DOHH2 (cell line): ENCODE measurements at regions not wholly inside any gene's neighbourhood (a gene's known extent, or its start where the extent isn't known, plus 50 kb on each side); places are given as distances from the start of the nearest gene placed in this dataset.

ENCODE experiments used
- H3F3A ChIP-seq: fragments of 200-600 bp; sonication (generic), shearing (Covaris generic); 2 replicates; pipeline ENCODE4 v1.6.0; 2016; ENCODE audit warnings: antibody characterized with exemption, mild to moderate bottlenecking; ENCODE audit not compliant: control insufficient read depth, insufficient read depth
- H3K27ac ChIP-seq: fragments of 200-600 bp; sonication (generic); 2 replicates; pipeline ENCODE4 v1.5.1; 2014; ENCODE audit warnings: low read depth, mild to moderate bottlenecking, low read length, moderate library complexity
- H3K27me3 ChIP-seq: fragments of 200-600 bp; sonication (generic); 2 replicates; pipeline ENCODE4 v1.6.1; 2014; ENCODE audit warnings: mild to moderate bottlenecking, low read length, mixed read lengths; ENCODE audit not compliant: control insufficient read depth
- H3K36me3 ChIP-seq: fragments of 200-600 bp; sonication (generic); 2 replicates; pipeline ENCODE4 v1.6.1; 2014; ENCODE audit warnings: mild to moderate bottlenecking, low read length, moderate library complexity, mixed read lengths; ENCODE audit not compliant: control insufficient read depth
- H3K4me1 ChIP-seq: fragments of 200-600 bp; sonication (generic); 2 replicates; pipeline ENCODE4 v1.6.1; 2014; ENCODE audit warnings: mild to moderate bottlenecking, low read length, mixed read lengths; ENCODE audit not compliant: control insufficient read depth
- H3K4me2 ChIP-seq: fragments of 200-600 bp; sonication (generic); 2 replicates; pipeline ENCODE4 v1.6.0; 2014; ENCODE audit warnings: mild to moderate bottlenecking, low read length, moderate library complexity
- H3K4me3 ChIP-seq: fragments of 200-600 bp; sonication (generic); 2 replicates; pipeline ENCODE4 v1.5.1; 2014; ENCODE audit warnings: mild to moderate bottlenecking, low read length, mixed read lengths
- H3K79me2 ChIP-seq: fragments of 200-600 bp; sonication (generic); 2 replicates; pipeline ENCODE4 v1.6.1; 2014; ENCODE audit warnings: mild to moderate bottlenecking, low read length, mixed read lengths; ENCODE audit not compliant: control insufficient read depth
- H3K9me2 ChIP-seq: fragments of 200-600 bp; sonication (generic); replicated peaks from 2 replicates; pipeline ENCODE4 v1.6.1; 2014; ENCODE audit warnings: mild to moderate bottlenecking, low read length, mixed read lengths; ENCODE audit not compliant: control insufficient read depth
- H3K9me3 ChIP-seq: fragments of 200-600 bp; sonication (generic); 2 replicates; pipeline ENCODE4 v1.6.1; 2014; ENCODE audit warnings: antibody characterized with exemption, low read length, mixed read lengths; ENCODE audit not compliant: control insufficient read depth, insufficient read depth
- H4K20me1 ChIP-seq: fragments of 200-600 bp; sonication (generic); 2 replicates; pipeline ENCODE4 v1.6.0; 2014; ENCODE audit warnings: low read depth, mild to moderate bottlenecking, antibody characterized with exemption, low read length, moderate library complexity; ENCODE audit not compliant: control insufficient read depth, insufficient read depth
- EZH2phosphoT487 ChIP-seq: fragments of 200-600 bp; sonication (generic); IDR thresholded peaks from 2 replicates; pipeline ENCODE4 v1.6.1; 2017; ENCODE audit warnings: borderline replicate concordance, mild to moderate bottlenecking, antibody characterized with exemption, low read length, moderate library complexity, mixed read lengths
- TF ChIP-seq, protein P1 (sequence below): fragments of 200-600 bp; sonication (generic); IDR thresholded peaks from one replicate; pipeline ENCODE4 v1.5.1; 2014; ENCODE audit warnings: antibody characterized with exemption, mild to moderate bottlenecking, low read depth, low read length; ENCODE audit not compliant: poor library complexity, severe bottlenecking

DNA sequence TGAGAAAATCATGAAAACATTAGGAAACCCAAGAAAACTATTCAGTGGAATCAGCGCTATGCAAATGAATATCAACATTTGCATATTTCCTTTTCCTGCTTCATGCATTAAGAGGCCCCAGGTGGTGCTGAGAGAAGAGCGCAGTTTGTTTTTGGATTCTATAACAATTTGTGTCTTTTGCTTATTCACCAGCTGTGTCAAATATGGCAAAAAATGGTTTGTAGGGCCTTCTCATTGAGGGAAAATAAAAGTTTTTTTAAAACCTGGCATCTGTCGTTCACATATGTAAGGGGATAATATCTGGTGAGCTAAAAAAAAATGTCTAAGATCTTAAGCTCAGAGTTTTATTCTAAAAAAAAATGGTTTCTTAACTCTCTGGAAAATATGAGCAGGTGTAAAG is 122.5 kb upstream of the ROBO2 start:
- H3K4me1 ChIP-seq: no peaks in the 10 kb centered on the region
- no peaks in the 10 kb centered on the region for H3K79me2 ChIP-seq
- H3K27me3 ChIP-seq: no peaks in the 10 kb centered on the region
- H3K4me2 ChIP-seq: no peak overlapping the region
- H3K9me3 ChIP-seq: no peaks in the 10 kb centered on the region
- TF ChIP-seq, protein P1, sequence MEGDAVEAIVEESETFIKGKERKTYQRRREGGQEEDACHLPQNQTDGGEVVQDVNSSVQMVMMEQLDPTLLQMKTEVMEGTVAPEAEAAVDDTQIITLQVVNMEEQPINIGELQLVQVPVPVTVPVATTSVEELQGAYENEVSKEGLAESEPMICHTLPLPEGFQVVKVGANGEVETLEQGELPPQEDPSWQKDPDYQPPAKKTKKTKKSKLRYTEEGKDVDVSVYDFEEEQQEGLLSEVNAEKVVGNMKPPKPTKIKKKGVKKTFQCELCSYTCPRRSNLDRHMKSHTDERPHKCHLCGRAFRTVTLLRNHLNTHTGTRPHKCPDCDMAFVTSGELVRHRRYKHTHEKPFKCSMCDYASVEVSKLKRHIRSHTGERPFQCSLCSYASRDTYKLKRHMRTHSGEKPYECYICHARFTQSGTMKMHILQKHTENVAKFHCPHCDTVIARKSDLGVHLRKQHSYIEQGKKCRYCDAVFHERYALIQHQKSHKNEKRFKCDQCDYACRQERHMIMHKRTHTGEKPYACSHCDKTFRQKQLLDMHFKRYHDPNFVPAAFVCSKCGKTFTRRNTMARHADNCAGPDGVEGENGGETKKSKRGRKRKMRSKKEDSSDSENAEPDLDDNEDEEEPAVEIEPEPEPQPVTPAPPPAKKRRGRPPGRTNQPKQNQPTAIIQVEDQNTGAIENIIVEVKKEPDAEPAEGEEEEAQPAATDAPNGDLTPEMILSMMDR: no peak
- TF ChIP-seq EZH2phosphoT487: no peak
- no peak overlapping the region for H3K4me3 ChIP-seq
- H3F3A ChIP-seq: no peaks in the 10 kb centered on the region
- no peaks in the 10 kb centered on the region for H3K36me3 ChIP-seq
- no peaks in the 10 kb centered on the region for H3K9me2 ChIP-seq
- H3K27ac ChIP-seq: no peak overlapping the region
- H4K20me1 ChIP-seq: no peaks in the 10 kb centered on the region

DNA sequence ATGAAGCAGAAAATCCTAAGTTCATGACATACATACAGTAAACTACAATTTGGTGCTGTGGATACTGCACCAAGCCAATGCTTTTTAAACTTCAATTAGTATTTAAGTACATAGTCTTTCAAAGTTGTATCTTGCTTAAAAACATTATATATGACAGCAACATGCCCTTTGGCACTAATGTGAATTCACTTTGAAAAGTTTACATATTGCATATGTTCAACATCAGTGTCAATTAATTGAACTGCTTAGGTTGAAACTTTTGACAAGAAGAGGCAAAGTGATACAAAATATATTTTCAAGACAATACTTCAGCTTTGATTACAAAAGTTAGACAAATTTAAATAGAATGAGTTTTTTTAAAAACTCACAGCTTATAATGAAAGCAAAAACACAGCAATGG is 119.4 kb upstream of the ROBO2 start:
- TF ChIP-seq EZH2phosphoT487: no peak
- TF ChIP-seq, protein P1: no peak
- Histone ChIP-seq H3K9me2 (no peaks in the 10 kb centered on the region), H3K36me3 (no peaks in the 10 kb centered on the region), H3K27ac (no peak overlapping the region), H3F3A (no peaks in the 10 kb centered on the region), H4K20me1 (no peaks in the 10 kb centered on the region), H3K4me3 (no peak overlapping the region), H3K4me1 (no peaks in the 10 kb centered on the region), H3K9me3 (no peaks in the 10 kb centered on the region), H3K79me2 (no peaks in the 10 kb centered on the region), H3K4me2 (no peak overlapping the region), H3K27me3 (no peaks in the 10 kb centered on the region)

DNA sequence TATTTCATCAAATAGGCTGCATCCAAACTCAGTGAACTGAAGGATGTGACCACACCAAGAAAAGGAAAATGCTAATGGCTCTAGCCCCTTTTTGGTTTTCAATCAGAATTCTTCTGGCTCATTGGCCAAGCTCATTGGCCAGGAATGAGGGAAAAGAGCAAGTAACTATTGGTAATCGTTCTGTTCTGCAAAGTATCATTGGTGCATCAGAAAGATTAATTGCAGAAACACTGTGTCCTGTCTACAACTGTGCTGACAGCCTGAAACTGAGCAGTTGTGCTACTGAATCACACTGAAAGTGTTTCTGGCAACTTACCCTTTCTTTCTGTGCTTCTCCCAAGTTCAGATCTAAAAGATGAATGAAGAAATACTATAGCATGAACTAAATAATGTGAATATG is 116.4 kb upstream of the ROBO2 start:
- H3K27ac ChIP-seq: no peak overlapping the region
- H3F3A ChIP-seq: no peaks in the 10 kb centered on the region
- H3K4me2 ChIP-seq: no peak overlapping the region
- no peaks in the 10 kb centered on the region for H3K4me1 ChIP-seq
- no peaks in the 10 kb centered on the region for H3K27me3 ChIP-seq
- H4K20me1 ChIP-seq: no peaks in the 10 kb centered on the region
- H3K36me3 ChIP-seq: no peaks in the 10 kb centered on the region
- H3K79me2 ChIP-seq: no peaks in the 10 kb centered on the region
- no peak overlapping the region for H3K4me3 ChIP-seq
- TF ChIP-seq, protein P1: no peak
- TF ChIP-seq EZH2phosphoT487: no peak
- no peaks in the 10 kb centered on the region for H3K9me2 ChIP-seq
- H3K9me3 ChIP-seq: no peaks in the 10 kb centered on the region

DNA sequence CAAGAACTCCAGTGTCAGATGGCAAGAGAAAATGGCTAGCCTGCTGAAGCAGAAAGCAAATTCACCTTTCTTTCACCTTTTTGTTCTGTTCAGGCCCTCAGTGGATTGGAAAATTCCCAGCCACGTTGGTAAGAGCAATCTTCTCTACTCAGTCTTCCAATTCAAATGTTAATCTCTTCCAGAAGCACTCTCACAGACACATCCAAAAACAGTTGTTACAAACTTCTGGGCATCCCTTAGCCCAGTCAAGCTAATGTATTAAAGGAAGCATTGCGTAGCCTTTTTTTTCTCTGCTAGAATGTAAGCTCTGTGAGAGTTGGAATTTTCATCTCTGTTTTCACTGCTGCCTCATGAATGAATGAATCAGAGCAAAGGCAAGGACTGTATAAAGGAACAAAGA is 109.2 kb upstream of the ROBO2 start:
- no peaks in the 10 kb centered on the region for H3K27me3 ChIP-seq
- H3K4me1 ChIP-seq: no peaks in the 10 kb centered on the region
- no peaks in the 10 kb centered on the region for H3F3A ChIP-seq
- no peaks in the 10 kb centered on the region for H3K9me3 ChIP-seq
- H3K4me2 ChIP-seq: no peak overlapping the region
- H3K79me2 ChIP-seq: no peaks in the 10 kb centered on the region
- no peak overlapping the region for H3K4me3 ChIP-seq
- no peaks in the 10 kb centered on the region for H3K9me2 ChIP-seq
- TF ChIP-seq, protein P1: no peak
- H3K36me3 ChIP-seq: no peaks in the 10 kb centered on the region
- H3K27ac ChIP-seq: no peak overlapping the region
- H4K20me1 ChIP-seq: no peaks in the 10 kb centered on the region
